Naive thymus-derived CD4-positive, alpha-beta T cell (primary cell): ENCODE measurements at regions not wholly inside any gene's neighbourhood (a gene's known extent, or its start where the extent isn't known, plus 50 kb on each side); places are given as distances from the start of the nearest gene placed in this dataset.
"Not testable (repeated sequence)": the region's sequence is repeated elsewhere in the genome, so short reads cannot be mapped to it uniquely, and the experiment has no call there.

Experiments
- ATAC-seq: fragments of 150-1000 bp; cut with Tn5 transposase; 2 replicates; pipeline ENCODE4 v1.10.0; 2021; ENCODE audit warnings: mild to moderate bottlenecking, moderate library complexity
- CTCF ChIA-PET: fragments of 350-600 bp; sonication (Branson Sonifier 250); formaldehyde crosslinking; loops from one replicate; lab custom pipeline; 2021; ENCODE audit warnings: antibody characterized with exemption; lab: Charles Lee
- POLR2A ChIA-PET: fragments of 350-600 bp; sonication (Branson Sonifier 250); formaldehyde crosslinking; loops from one replicate; lab custom pipeline; 2021; ENCODE audit warnings: antibody characterized with exemption, inconsistent platforms; lab: Charles Lee
- DNase-seq, 9 donors: peaks; one replicate each; pipeline versions ENCODE4 v3.0.0 to v3.0.0-alpha.2; 2020 to 2022; ENCODE audit warnings: mixed read lengths in 1 of 9
- H3K27ac ChIP-seq: one replicate; pipeline ENCODE4 v1.7.0; 2013; ENCODE audit warnings: mild to moderate bottlenecking, low read depth, low read length, moderate library complexity
- H3K27me3 ChIP-seq, 2 donors: one replicate each; pipeline ENCODE4 v1.7.0; 2013; ENCODE audit warnings: low read length in 2 of 2, mild to moderate bottlenecking in 2 of 2, moderate library complexity in 2 of 2; ENCODE audit not compliant: control insufficient read depth in 2 of 2, insufficient read depth in 2 of 2
- H3K36me3 ChIP-seq, 3 experiments: 1 replicate in 2 of 3; 2 replicates in 1 of 3; pipeline ENCODE4 v1.7.0; 2013; ENCODE audit warnings: low read length in 3 of 3, mild to moderate bottlenecking in 3 of 3, moderate library complexity in 1 of 3; ENCODE audit not compliant: insufficient read depth in 3 of 3, control insufficient read depth in 2 of 3
- H3K4me1 ChIP-seq, 2 donors: one replicate each; pipeline ENCODE4 v1.7.0; 2013; ENCODE audit warnings: low read length in 2 of 2, mild to moderate bottlenecking in 2 of 2, moderate library complexity in 1 of 2; ENCODE audit not compliant: control insufficient read depth in 2 of 2, insufficient read depth in 2 of 2
- H3K4me3 ChIP-seq: 2 replicates; pipeline ENCODE4 v1.7.0; 2013; ENCODE audit warnings: mild to moderate bottlenecking, low read length
- H3K9me3 ChIP-seq, 3 experiments: 1 replicate in 2 of 3; 2 replicates in 1 of 3; pipeline ENCODE4 v1.7.0; 2013; ENCODE audit warnings: low read length in 3 of 3; ENCODE audit not compliant: control insufficient read depth in 2 of 3
- H3K27ac Mint-ChIP-seq, 9 donors: one replicate each; pipeline ENCODE4 v1.8.0; 2020 to 2022; ENCODE audit warnings: mixed read lengths in 9 of 9, mild to moderate bottlenecking in 8 of 9, moderate library complexity in 5 of 9, inconsistent platforms in 2 of 9
- H3K27me3 Mint-ChIP-seq, 5 donors: one replicate each; pipeline ENCODE4 v1.8.0; 2021 to 2022; ENCODE audit warnings: mixed read lengths in 5 of 5, mild to moderate bottlenecking in 1 of 5
- H3K36me3 Mint-ChIP-seq, 5 donors: one replicate each; pipeline ENCODE4 v1.8.0; 2020 to 2022; ENCODE audit warnings: mixed read lengths in 5 of 5, mild to moderate bottlenecking in 3 of 5, inconsistent platforms in 1 of 5
- H3K4me1 Mint-ChIP-seq, 7 donors: one replicate each; pipeline ENCODE4 v1.8.0; 2020 to 2022; ENCODE audit warnings: mixed read lengths in 7 of 7, mild to moderate bottlenecking in 3 of 7, inconsistent platforms in 1 of 7
- H3K4me3 Mint-ChIP-seq, 10 donors: one replicate each; pipeline ENCODE4 v1.8.0; 2020 to 2022; ENCODE audit warnings: mild to moderate bottlenecking in 10 of 10, mixed read lengths in 10 of 10, moderate library complexity in 6 of 10, inconsistent platforms in 2 of 10
- H3K9me3 Mint-ChIP-seq, 11 donors: one replicate each; pipeline ENCODE4 v1.8.0; 2020 to 2022; ENCODE audit warnings: mixed read lengths in 11 of 11, mild to moderate bottlenecking in 4 of 11, inconsistent platforms in 1 of 11, moderate library complexity in 1 of 11
- intact Hi-C, 2 donors: fragments of 100-400 bp; cut with micrococcal nuclease; formaldehyde crosslinking; loops; one replicate each; pipeline ENCODE4 v1.15.1; 2023

GRCh38 chr7:69108097-69108496 lies 490.2 kb upstream of the AUTS2 start:
- Mint-ChIP-seq H3K9me3 (peaks cover 0 to 30% (median 6%) of the 10 kb centered on the region in 11 donors), H3K27me3 (no peaks in the 10 kb centered on the region), H3K36me3 (peaks cover 0 to under 1% (median 0%) of the 10 kb centered on the region in 5 donors), H3K4me1 (no peaks in the 10 kb centered on the region), H3K27ac (no peak overlapping the region), H3K4me3 (no peak overlapping the region)
- ATAC-seq (no peak), DNase-seq (no peak)
- ChIA-PET POLR2A (no interaction called here), CTCF (no interaction called here)
- Histone ChIP-seq H3K9me3 (no peaks in the 10 kb centered on the region), H3K4me1 (no peaks in the 10 kb centered on the region), H3K27me3 (no peaks in the 10 kb centered on the region), H3K36me3 (no peaks in the 10 kb centered on the region), H3K4me3 (no peak overlapping the region), H3K27ac (no peak overlapping the region)
- intact Hi-C loops = no loop called here

GRCh38 chr7:69109246-69109645 lies 489.0 kb upstream of the AUTS2 start:
- H3K36me3 Mint-ChIP-seq = no peaks in the 10 kb centered on the region
- no peaks in the 10 kb centered on the region for H3K4me1 ChIP-seq
- ATAC-seq (no peak), DNase-seq (no peak)
- no peaks in the 10 kb centered on the region for H3K4me1 Mint-ChIP-seq
- H3K9me3 Mint-ChIP-seq = peaks cover 0 to 30% (median 7%) of the 10 kb centered on the region in 11 donors
- ChIA-PET CTCF (no interaction called here), POLR2A (no interaction called here)
- H3K4me3 Mint-ChIP-seq = no peak overlapping the region
- intact Hi-C loops = no loop called here
- no peak overlapping the region for H3K4me3 ChIP-seq
- no peak overlapping the region for H3K27ac ChIP-seq
- H3K36me3 ChIP-seq = no peaks in the 10 kb centered on the region
- H3K9me3 ChIP-seq = no peaks in the 10 kb centered on the region
- no peaks in the 10 kb centered on the region for H3K27me3 Mint-ChIP-seq
- no peak overlapping the region for H3K27ac Mint-ChIP-seq
- no peaks in the 10 kb centered on the region for H3K27me3 ChIP-seq

DNA sequence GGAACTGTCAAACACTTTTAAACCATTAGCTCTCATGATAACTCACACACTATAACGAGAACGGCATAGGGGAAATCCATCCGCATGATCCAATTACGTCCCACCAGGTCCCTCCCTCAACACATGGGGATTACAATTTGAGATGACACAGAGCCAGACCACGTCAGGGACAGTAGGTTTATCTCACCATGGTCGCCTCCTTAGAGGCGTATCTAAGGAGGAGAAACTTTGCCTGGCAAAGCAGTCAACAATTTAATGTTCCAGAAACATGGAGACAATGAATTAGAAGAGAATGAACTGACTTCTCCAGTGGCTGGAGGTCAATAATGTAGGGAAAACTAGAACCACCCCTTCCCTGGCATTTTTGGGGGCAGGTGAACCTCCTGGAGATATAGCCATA lies 488.4 kb upstream of the AUTS2 start:
- Histone ChIP-seq H3K27me3 (no peaks in the 10 kb centered on the region), H3K9me3 (no peaks in the 10 kb centered on the region), H3K27ac (no peak overlapping the region), H3K4me1 (no peaks in the 10 kb centered on the region), H3K36me3 (no peaks in the 10 kb centered on the region), H3K4me3 (no peak overlapping the region)
- Mint-ChIP-seq H3K27me3 (no peaks in the 10 kb centered on the region), H3K9me3 (peaks cover 0 to 25% (median 7%) of the 10 kb centered on the region in 11 donors), H3K4me1 (no peaks in the 10 kb centered on the region), H3K4me3 (no peak overlapping the region), H3K36me3 (no peaks in the 10 kb centered on the region), H3K27ac (no peak overlapping the region)
- DNase-seq (no peak), ATAC-seq (no peak)
- ChIA-PET POLR2A (no interaction called here), CTCF (no interaction called here)
- intact Hi-C loops = no loop called here

GRCh38 chr7:69110450-69111050 lies 487.7 kb upstream of the AUTS2 start:
- ChIA-PET POLR2A (no interaction called here), CTCF (no interaction called here)
- H3K4me1 Mint-ChIP-seq = no peaks in the 10 kb centered on the region
- H3K4me3 Mint-ChIP-seq = no peak overlapping the region
- Histone ChIP-seq H3K9me3 (no peaks in the 10 kb centered on the region), H3K36me3 (no peaks in the 10 kb centered on the region), H3K4me1 (no peaks in the 10 kb centered on the region), H3K27me3 (no peaks in the 10 kb centered on the region), H3K4me3 (no peak overlapping the region), H3K27ac (no peak overlapping the region)
- no peak for DNase-seq
- intact Hi-C loops = no loop called here
- H3K27me3 Mint-ChIP-seq = no peaks in the 10 kb centered on the region
- no peak for ATAC-seq
- H3K9me3 Mint-ChIP-seq = peaks cover 0 to 25% (median 7%) of the 10 kb centered on the region in 11 donors
- H3K36me3 Mint-ChIP-seq = no peaks in the 10 kb centered on the region
- no peak overlapping the region for H3K27ac Mint-ChIP-seq

- Mint-ChIP-seq H3K4me1 (no peaks in the 10 kb centered on the region), H3K27me3 (no peaks in the 10 kb centered on the region), H3K27ac (no peak overlapping the region), H3K4me3 (no peak overlapping the region), H3K36me3 (no peaks in the 10 kb centered on the region), H3K9me3 (peaks cover 0 to 19% (median 7%) of the 10 kb centered on the region in 11 donors)
- Histone ChIP-seq H3K27ac (no peak overlapping the region), H3K4me1 (no peaks in the 10 kb centered on the region), H3K4me3 (no peak overlapping the region), H3K27me3 (no peaks in the 10 kb centered on the region), H3K9me3 (no peaks in the 10 kb centered on the region), H3K36me3 (no peaks in the 10 kb centered on the region)
- intact Hi-C loops = no loop called here
- no peak for ATAC-seq
- ChIA-PET POLR2A (no interaction called here), CTCF (no interaction called here)
- DNase-seq = no peak
These were observed 483.9 kb upstream of the AUTS2 start for GRCh38 chr7:69114374-69114773.

GRCh38 chr7:69115788-69116187 lies 482.5 kb upstream of the AUTS2 start:
- ATAC-seq (no peak), DNase-seq (no peak)
- H3K36me3 Mint-ChIP-seq = no peaks in the 10 kb centered on the region
- H3K4me3 Mint-ChIP-seq = no peak overlapping the region
- no peaks in the 10 kb centered on the region for H3K4me1 Mint-ChIP-seq
- no peaks in the 10 kb centered on the region for H3K27me3 Mint-ChIP-seq
- CTCF ChIA-PET = no interaction called here
- H3K9me3 Mint-ChIP-seq = peaks cover 0 to 14% (median 3%) of the 10 kb centered on the region in 11 donors
- Histone ChIP-seq H3K27ac (no peak overlapping the region), H3K9me3 (no peaks in the 10 kb centered on the region), H3K4me1 (no peaks in the 10 kb centered on the region), H3K36me3 (no peaks in the 10 kb centered on the region), H3K4me3 (no peak overlapping the region), H3K27me3 (no peaks in the 10 kb centered on the region)
- H3K27ac Mint-ChIP-seq = no peak overlapping the region
- intact Hi-C loops = no loop called here
- POLR2A ChIA-PET = no interaction called here

DNA sequence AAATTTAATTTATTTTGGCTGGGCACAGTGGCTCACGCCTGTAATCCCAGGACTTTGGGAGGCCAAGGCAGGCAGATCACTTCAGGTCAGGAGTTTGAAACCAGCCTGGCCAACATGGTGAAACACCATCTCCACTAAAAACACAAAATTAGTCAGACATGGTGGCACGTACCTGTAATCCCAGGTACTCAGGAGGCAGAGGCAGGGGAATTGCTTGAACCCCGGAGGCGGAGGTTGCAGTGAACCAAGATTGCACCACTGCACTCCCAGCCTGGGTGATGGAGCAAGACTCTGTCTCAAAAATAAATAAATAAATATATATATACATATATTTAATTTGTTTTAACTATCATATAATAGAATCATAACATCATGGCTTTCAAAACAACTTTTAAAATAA lies 482.1 kb upstream of the AUTS2 start:
- ATAC-seq, H3K4me1 ChIP-seq, H3K4me3 ChIP-seq, H3K27me3 ChIP-seq, H3K4me1 Mint-ChIP-seq, CTCF ChIA-PET, POLR2A ChIA-PET, H3K27me3 Mint-ChIP-seq, H3K9me3 ChIP-seq, intact Hi-C loops, H3K27ac ChIP-seq, H3K27ac Mint-ChIP-seq, H3K4me3 Mint-ChIP-seq, DNase-seq, H3K36me3 ChIP-seq, H3K36me3 Mint-ChIP-seq: not testable (repeated sequence)
- H3K9me3 Mint-ChIP-seq = peaks cover 0 to 13% (median 3%) of the 10 kb centered on the region in 11 donors
